GM08714 (cell line): ENCODE measurements at regions not wholly inside any gene's neighbourhood (a gene's known extent, or its start where the extent isn't known, plus 50 kb on each side); places are given as distances from the start of the nearest gene placed in this dataset.
"Not testable (repeated sequence)": the region's sequence is repeated elsewhere in the genome, so short reads cannot be mapped to it uniquely, and the experiment has no call there.

Source experiments
- H3K4me3 ChIP-seq: fragments of 200-500 bp; sonication (Bioruptor generic); 2 replicates; pipeline ENCODE4 v1.5.1; 2014; ENCODE audit warnings: mild to moderate bottlenecking, low read length, inconsistent platforms
- ZNF274 ChIP-seq: IDR thresholded peaks from 2 replicates; pipeline ENCODE4 v1.6.1; 2012; ENCODE audit warnings: mild to moderate bottlenecking, low read depth, low read length

- TF ChIP-seq ZNF274: no peak
- no peak overlapping the region for H3K4me3 ChIP-seq
Measured at GRCh38 chr13:22933571-22934181, 247.1 kb upstream of the SGCG start.

- no peak for TF ChIP-seq ZNF274
- no peak overlapping the region for H3K4me3 ChIP-seq
Measured at GRCh38 chr13:22934744-22935523, 245.8 kb upstream of the SGCG start.

GRCh38 chr13:22936228-22936627 is 244.6 kb upstream of the SGCG start:
- no peak for TF ChIP-seq ZNF274
- H3K4me3 ChIP-seq: no peak overlapping the region

- TF ChIP-seq ZNF274: no peak
- no peak overlapping the region for H3K4me3 ChIP-seq
Measured at GRCh38 chr13:22937241-22937640, 243.5 kb upstream of the SGCG start.

- TF ChIP-seq ZNF274: no peak
- H3K4me3 ChIP-seq: no peak overlapping the region
Measured at GRCh38 chr13:22937953-22938352, 242.8 kb upstream of the SGCG start.

GRCh38 chr13:22938576-22938975 is 242.2 kb upstream of the SGCG start:
- no peak for TF ChIP-seq ZNF274

GRCh38 chr13:22939157-22939556 is 241.6 kb upstream of the SGCG start:
- TF ChIP-seq ZNF274: no peak

More at GRCh38 chr13:22938576-22938975, 242.2 kb upstream of the SGCG start:
- no peak overlapping the region for H3K4me3 ChIP-seq

GRCh38 chr13:22940090-22940710 is 240.6 kb upstream of the SGCG start:
- no peak overlapping the region for H3K4me3 ChIP-seq
- no peak for TF ChIP-seq ZNF274

More at GRCh38 chr13:22939157-22939556, 241.6 kb upstream of the SGCG start:
- H3K4me3 ChIP-seq: no peak overlapping the region

- no peak overlapping the region for H3K4me3 ChIP-seq
- no peak for TF ChIP-seq ZNF274
Measured at GRCh38 chr13:22940736-22941135, 240.0 kb upstream of the SGCG start.

- not testable (repeated sequence) for H3K4me3 ChIP-seq
Measured at GRCh38 chr13:22941495-22941894, 239.3 kb upstream of the SGCG start.

GRCh38 chr13:22942831-22943230 is 237.9 kb upstream of the SGCG start:
- not testable (repeated sequence) for H3K4me3 ChIP-seq

- H3K4me3 ChIP-seq: no peak overlapping the region
- no peak for TF ChIP-seq ZNF274
Measured at GRCh38 chr13:22944378-22944777, 236.4 kb upstream of the SGCG start.

- TF ChIP-seq ZNF274: no peak
- no peak overlapping the region for H3K4me3 ChIP-seq
Measured at GRCh38 chr13:22945321-22946226, 235.2 kb upstream of the SGCG start.

GRCh38 chr13:22948421-22948820 is 232.4 kb upstream of the SGCG start:
- TF ChIP-seq ZNF274: no peak
- no peak overlapping the region for H3K4me3 ChIP-seq

GRCh38 chr13:22952018-22952417 is 228.8 kb upstream of the SGCG start:
- not testable (repeated sequence) for H3K4me3 ChIP-seq

GRCh38 chr13:22955147-22955546 is 225.6 kb upstream of the SGCG start:
- H3K4me3 ChIP-seq: not testable (repeated sequence)

GRCh38 chr13:22956456-22957115 is 224.2 kb upstream of the SGCG start:
- not testable (repeated sequence) for H3K4me3 ChIP-seq

GRCh38 chr13:22959859-22960258 is 220.9 kb upstream of the SGCG start:
- not testable (repeated sequence) for H3K4me3 ChIP-seq
